HUDEP-2 (cell line): ENCODE measurements at regions not wholly inside any gene's neighbourhood (a gene's known extent, or its start where the extent isn't known, plus 50 kb on each side); places are given as distances from the start of the nearest gene placed in this dataset.
"Not testable (repeated sequence)": the region's sequence is repeated elsewhere in the genome, so short reads cannot be mapped to it uniquely, and the experiment has no call there.

Experiments
- DNase-seq, 76 experiments: peaks; one replicate each; lab custom pipeline; 2025; ENCODE audit not compliant: unreplicated experiment in 76 of 76; lab: John Stamatoyannopoulos, UW

DNA sequence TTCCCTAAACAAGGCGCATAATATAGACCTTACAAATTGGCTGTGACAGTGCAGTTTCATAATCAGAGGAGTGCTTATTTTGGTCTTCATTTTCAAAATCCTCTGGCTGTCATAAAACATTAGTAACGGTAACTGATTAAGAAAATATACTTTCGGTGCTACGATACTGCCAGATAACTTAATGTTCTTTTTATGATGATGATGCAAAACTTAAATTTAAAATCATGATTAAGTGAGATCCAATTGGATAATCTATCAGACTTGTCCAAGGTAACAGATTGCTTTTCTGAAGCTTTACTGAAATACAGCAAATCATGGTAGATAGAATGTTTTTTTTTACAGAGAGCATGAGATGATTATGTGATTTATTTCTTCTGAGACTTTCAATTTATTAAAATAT, 364.2 kb upstream of the CNTN3 start:
- DNase-seq: no peak

DNA sequence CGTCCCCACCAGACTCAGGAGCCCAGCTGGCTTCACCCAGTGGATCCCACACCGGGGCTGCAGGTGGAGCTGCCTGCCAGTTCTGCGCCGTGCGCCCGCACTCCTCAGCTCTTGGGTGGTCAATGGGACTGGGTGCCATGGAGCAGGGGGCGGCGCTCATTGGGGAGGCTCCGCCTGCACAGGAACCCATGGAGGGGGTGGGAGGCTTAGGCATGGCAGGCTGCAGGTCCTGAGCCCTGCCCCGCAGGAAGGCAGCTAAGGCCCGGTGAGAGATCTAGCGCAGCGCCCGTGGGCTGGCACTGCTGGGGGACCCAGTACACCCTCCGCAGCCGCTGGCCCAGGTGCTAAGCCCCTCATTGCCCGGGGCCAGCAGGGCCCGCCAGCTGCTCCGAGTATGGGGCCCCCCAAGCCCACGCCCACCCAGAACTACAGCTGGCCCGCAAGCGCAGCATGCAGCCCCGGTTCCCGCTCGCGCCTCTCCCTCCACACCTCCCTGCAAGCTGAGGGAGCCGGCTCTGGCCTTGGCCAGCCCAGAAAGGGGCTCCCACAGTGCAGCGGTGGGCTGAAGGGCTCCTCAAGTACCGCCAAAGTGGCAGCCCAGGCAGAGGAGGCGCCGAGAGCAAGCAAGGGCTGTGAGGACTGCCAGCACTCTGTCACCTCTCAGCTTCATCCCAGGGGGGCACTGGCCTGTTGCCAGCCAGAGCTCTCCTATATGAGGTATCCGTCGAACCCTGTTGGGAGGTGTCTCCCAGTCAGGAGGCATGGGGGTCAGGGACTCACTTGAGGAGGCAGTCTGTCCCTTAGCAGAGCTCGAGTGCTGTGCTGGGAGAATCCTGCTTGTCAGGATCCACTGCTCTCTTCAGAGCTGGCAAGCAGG, 370.8 kb upstream of the CNTN3 start:
- not testable (repeated sequence) for DNase-seq

GRCh38 chr3:74988095-74988494, 373.6 kb upstream of the CNTN3 start:
- no peak for DNase-seq

DNA sequence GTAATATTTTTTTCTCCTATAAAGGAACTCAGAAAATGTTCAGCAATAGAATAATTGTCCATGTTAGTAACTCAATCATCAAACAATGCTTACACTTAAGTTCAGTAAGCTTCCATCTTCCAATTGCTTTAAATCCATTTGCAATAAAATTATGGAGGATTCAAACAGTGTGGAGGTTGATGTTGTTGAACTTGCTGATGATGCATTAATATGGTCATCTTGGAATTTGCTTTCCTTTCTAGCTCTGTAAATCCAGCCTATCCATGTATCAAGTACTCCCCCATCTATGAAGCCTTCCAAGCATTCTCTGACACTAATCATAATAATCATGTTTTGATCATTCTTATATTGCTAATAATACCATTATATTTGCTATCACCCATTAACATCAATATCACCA, 378.4 kb upstream of the CNTN3 start:
- no peak for DNase-seq

GRCh38 chr3:75001330-75001729, 386.9 kb upstream of the CNTN3 start:
- peak in 8 of 76 experiments; percentile 7 to 38 (median 14) for DNase-seq

DNA sequence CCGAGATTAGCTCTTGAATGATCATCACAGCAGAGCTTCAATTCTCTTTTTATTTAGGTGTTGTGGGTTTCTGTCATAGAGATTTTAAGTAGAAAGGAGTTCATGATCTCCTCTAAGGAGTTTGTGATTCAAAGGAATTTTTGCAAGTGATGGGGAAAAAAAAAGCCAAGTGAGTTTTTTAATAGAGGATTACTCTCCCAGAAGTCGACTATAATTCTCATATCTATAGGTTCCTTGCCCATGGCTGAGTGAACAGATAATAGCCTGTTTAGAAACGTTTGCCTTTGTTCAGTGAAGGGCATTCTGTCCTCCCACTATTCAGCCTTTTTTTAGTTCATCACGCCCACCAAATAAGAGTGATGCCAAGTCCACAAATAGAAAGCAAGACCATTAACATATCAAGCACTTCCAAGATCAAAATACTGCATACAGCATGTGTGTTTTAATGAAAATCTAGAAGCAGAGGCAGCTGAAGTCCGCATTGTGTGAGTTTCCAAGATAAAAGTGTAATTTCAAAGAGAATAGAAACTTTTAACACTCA, 398.4 kb upstream of the CNTN3 start:
- peak in 46 of 76 experiments; percentile 1 to 75 (median 38) for DNase-seq

DNA sequence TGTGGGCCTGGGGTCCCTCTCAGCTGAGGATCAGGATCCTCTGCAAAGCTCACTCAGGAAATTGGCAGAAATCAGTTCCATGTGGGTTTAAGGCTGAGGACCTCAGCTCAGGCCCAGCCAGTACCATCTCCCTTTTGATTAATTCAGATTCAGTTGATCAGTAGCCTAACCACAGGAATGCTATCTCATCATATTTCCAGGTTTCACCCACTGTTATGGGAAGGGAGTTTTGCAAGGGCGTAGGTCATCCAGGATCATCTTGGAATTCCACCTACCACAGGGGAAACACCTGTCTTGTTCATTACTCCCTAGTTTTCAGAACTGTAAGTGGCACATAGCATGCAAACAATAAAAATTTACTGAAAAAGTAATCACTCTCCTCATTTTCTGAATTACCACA, 399.5 kb upstream of the CNTN3 start:
- peak in 1 of 76 experiments; percentile 3 for DNase-seq

- DNase-seq: no peak
Measured at GRCh38 chr3:75015280-75015679, 400.8 kb upstream of the CNTN3 start.

DNA sequence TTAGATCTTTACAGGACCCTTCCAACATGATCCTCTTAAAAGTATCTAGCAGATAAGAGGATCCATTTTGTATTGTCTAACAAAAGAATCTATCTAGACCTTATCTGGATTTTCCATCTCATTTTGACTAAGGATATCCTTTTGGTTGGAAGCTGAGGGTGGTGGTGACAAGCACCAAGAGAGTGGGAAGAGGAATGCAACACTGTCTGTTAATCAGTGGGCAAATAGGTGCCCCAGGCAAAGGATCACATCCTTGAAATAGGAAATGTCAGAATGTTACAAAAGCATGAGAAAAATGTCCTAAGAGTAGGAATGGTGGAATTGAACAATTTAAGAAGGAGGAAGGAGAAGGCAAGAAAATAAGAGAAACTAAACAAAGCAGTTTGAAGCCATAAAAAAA, 420.7 kb upstream of the CNTN3 start:
- no peak for DNase-seq

DNA sequence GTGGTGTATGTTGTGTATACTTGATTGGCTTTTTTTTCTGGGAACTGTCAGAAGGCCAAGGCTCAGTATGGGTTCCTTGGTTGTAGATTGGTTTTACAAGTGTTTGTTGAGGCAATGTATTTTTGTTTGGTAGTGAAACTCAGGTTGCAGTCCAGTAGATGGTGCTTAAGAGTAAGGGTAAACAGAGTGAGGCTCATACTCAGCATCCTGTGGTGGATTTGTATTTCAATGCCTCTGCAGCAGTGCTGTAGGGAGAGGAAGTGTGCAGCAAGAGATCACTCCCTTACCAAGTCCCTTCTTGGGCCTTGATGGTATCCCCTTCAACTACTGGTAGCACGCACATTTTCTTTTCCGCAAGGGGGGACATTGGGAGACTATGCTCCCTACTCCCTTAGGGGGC, 428.5 kb upstream of the CNTN3 start:
- DNase-seq: peak in 12 of 76 experiments; percentile 4 to 55 (median 33)

- DNase-seq: peak in 56 of 76 experiments; percentile 1 to 87 (median 35)
Measured at GRCh38 chr3:75048650-75049049, 434.2 kb upstream of the CNTN3 start.

- peak in 2 of 76 experiments; percentile 28 to 40 for DNase-seq
Measured at GRCh38 chr3:75049533-75049932, 435.1 kb upstream of the CNTN3 start.

DNA sequence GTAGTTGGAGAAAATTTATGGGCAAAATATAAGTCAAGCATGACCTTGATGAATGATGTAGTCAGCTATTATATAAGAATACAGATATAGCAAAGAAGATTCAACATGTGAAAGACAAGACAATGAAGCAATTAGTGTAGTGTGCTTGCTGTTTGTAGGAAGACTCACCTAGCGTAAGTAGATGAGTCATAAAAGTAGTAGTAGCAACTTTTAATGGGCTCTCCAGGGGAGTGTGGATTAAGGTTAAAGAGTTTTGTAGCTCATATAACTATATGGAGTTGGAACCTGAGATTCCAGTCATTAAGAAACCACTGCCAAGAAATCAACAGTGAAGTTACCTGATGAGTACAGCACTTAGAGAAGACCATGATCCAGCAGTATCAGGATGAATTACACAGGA, 444.7 kb upstream of the CNTN3 start:
- no peak for DNase-seq

DNA sequence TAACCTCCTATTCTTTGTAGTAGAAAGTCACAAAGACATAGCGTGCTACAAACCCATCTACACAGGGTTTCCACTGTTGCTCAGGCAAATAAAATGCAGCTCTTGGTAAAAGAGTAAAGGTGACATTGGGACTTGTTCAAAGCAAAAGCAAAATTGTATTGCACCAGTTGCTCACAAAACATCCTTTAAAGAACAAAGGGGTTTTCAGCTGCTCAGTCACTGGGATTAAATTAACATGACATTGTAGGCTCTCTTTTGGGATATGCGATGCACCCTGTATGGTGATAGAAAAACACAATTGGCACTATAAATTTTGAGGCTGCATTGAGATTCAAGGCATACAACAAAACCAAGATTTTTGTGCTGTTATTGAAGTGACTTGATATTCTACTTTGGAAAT, 447.3 kb upstream of the CNTN3 start:
- DNase-seq: no peak

DNA sequence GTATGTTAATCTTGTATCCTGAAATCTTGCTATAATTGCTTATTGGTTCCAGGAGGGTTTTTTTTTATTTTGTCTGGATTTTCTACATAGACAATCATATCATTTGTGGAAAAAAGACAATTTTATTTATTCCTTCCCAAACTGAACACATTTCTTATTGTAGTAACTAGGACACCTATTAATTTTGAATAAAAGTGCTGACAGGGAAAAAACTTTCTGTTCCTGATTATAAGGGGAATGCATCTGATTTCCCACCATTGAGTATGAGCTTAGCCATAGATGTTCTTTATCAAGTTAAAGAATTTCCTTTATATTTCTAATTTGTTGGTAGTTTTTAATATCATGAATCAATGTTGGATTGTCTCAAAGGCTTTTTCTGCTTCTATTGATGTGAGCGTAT, 460.7 kb upstream of the CNTN3 start:
- no peak for DNase-seq

DNA sequence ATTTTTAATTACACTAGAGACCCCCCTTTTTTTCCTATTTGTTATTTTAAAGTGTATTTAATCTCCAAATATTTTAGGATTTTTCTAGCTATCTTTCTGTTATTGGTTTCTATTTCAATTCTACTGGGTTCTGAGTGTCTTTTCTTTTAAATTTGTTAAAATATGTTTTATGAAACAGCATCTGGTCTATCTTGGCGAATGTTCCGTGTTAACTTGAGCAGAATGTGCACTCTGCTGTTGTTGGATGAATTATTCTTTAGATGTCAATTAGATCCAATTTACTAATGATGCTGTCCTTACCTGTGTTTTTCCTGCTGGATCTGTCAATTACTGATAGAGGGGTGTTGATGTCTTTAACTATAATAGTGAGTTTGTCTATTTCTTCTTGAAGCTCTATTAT, 462.0 kb upstream of the CNTN3 start:
- no peak for DNase-seq

DNA sequence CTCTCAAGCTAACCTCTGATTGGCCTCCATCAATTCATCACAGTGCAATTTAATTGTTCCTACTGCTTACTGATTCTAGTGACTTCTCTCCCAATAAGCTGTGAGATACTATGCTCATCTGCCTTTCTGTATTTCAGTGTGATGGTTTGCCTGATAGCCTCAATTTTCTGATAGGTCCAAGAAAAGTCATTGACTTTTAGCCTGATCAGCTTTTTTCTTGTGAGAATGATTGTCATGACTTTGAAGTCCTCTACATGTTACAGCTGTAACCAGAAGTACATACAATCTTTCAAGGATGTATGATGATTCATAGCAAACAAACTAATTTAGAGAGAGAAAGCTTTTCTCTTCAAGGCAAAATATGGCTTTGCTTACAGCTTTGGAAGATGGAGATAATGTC, 463.8 kb upstream of the CNTN3 start:
- DNase-seq: no peak

DNA sequence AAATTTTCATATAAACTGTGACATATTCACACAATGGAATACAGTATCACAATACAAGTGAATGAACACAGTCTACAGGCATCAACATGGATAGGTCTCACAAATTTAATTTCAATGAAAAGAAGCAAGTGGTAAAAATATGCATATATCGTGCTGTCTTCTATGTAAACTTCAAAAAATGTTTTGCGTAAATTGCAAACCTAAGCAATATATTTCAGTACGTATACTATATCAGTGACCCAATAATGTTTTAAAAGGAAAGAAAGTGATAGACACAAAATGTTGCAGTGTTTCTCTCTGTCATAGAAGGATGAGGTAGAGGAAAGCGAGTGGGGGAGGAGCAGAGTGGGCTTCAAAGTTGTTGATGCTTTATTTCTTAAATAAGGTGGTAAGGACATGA, 468.4 kb upstream of the CNTN3 start:
- DNase-seq: no peak

DNA sequence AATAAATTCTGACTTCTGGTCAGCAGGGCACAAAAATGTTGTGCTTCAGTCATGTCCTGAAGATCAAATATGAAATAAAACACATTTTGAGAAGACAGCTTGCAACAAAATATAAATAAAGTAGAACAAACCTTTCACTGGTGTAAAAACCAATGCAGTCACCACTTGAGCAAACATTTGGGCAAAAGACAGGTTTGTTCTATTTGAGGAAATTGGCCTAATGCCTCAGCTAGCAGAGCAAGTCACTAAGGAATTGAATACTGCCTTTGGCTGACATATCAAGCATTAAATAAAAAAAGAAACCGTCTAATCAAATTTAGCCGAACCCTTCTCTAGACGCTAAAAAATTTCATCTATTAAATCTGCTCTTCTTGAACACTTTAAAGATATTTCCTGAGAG, 475.4 kb upstream of the CNTN3 start:
- no peak for DNase-seq

- no peak for DNase-seq
Measured at GRCh38 chr3:75101329-75102147, 487.1 kb upstream of the CNTN3 start.

GRCh38 chr3:75110741-75111140, 496.3 kb upstream of the CNTN3 start:
- no peak for DNase-seq
